Fibroblast of mammary gland (primary cell): ENCODE measurements at regions not wholly inside any gene's neighbourhood (a gene's known extent, or its start where the extent isn't known, plus 50 kb on each side); places are given as distances from the start of the nearest gene placed in this dataset.

ENCODE experiments used
- DNase-seq: peaks from one replicate; pipeline ENCODE4 v3.0.0-alpha.2; 2010; ENCODE audit warnings: low read depth
- H3K4me3 ChIP-seq: 2 replicates; pipeline ENCODE4 v1.5.1; 2011; ENCODE audit warnings: low read depth, mild to moderate bottlenecking, low read length, moderate library complexity; ENCODE audit not compliant: control insufficient read depth
- CTCF ChIP-seq: conservative IDR thresholded peaks from 2 replicates; pipeline ENCODE4 v1.5.1; 2011; ENCODE audit warnings: low read depth, low read length, inconsistent platforms; ENCODE audit not compliant: control insufficient read depth, insufficient read depth

- no peak for DNase-seq
- no peak overlapping the region for H3K4me3 ChIP-seq
- no peak for TF ChIP-seq CTCF
These were observed 1096.8 kb upstream of the ATXN8OS start for GRCh38 chr13:69010789-69011188.

- DNase-seq: no peak
- no peak for TF ChIP-seq CTCF
- H3K4me3 ChIP-seq: no peak overlapping the region
These were observed 1099.1 kb upstream of the ATXN8OS start for GRCh38 chr13:69008499-69008898.

GRCh38 chr13:68998056-68998455 lies 1109.6 kb upstream of the ATXN8OS start:
- H3K4me3 ChIP-seq: no peak overlapping the region
- no peak for TF ChIP-seq CTCF
- no peak for DNase-seq

- no peak for TF ChIP-seq CTCF
- no peak overlapping the region for H3K4me3 ChIP-seq
- DNase-seq: no peak
These were observed 1111.0 kb upstream of the ATXN8OS start for GRCh38 chr13:68996668-68997025.

GRCh38 chr13:68995972-68996667 lies 1111.5 kb upstream of the ATXN8OS start:
- no peak for TF ChIP-seq CTCF
- DNase-seq: no peak
- no peak overlapping the region for H3K4me3 ChIP-seq

- DNase-seq: no peak
- no peak for TF ChIP-seq CTCF
- H3K4me3 ChIP-seq: no peak overlapping the region
These were observed 1114.5 kb upstream of the ATXN8OS start for GRCh38 chr13:68993154-68993553.

- H3K4me3 ChIP-seq: no peak overlapping the region
- TF ChIP-seq CTCF: no peak
- DNase-seq: no peak
These were observed 1119.5 kb upstream of the ATXN8OS start for GRCh38 chr13:68988176-68988575.
